Astrocyte (in vitro differentiated cells and primary cell): ENCODE measurements at regions not wholly inside any gene's neighbourhood (a gene's known extent, or its start where the extent isn't known, plus 50 kb on each side); places are given as distances from the start of the nearest gene placed in this dataset.

Source experiments
- CTCF ChIP-seq: IDR thresholded peaks from 2 replicates; pipeline ENCODE4 v1.5.1; 2011; ENCODE audit warnings: low read depth, mild to moderate bottlenecking, inconsistent platforms, low read length, moderate library complexity; ENCODE audit not compliant: insufficient read depth
- EZH2 ChIP-seq: IDR thresholded peaks from 2 replicates; pipeline ENCODE4 v1.6.1; 2012; ENCODE audit warnings: mild to moderate bottlenecking, low read length, inconsistent platforms; ENCODE audit not compliant: insufficient read depth

GRCh38 chr3:153573481-153573880 is 411.5 kb downstream of the RAP2B start:
- TF ChIP-seq CTCF: no peak
- no peak for TF ChIP-seq EZH2
